WTC11 (cell line): ENCODE measurements at regions not wholly inside any gene's neighbourhood (a gene's known extent, or its start where the extent isn't known, plus 50 kb on each side); places are given as distances from the start of the nearest gene placed in this dataset.
A peak's percentile ranks its signal among the peaks of the same experiment; 100 is the strongest.

Source experiments
- ATAC-seq: fragments of 200-7000 bp; cut with Tn5 transposase; 2 replicates; pipeline ENCODE4 v1.10.0; 2021; ENCODE audit warnings: mild to moderate bottlenecking, moderate library complexity
- CTCF ChIA-PET: fragments of 300-600 bp; sonication (Branson Sonifier 250); formaldehyde crosslinking; loops from one replicate; lab custom pipeline; 2021; ENCODE audit warnings: antibody characterized with exemption; lab: Charles Lee
- POLR2A ChIA-PET: fragments of 350-600 bp; sonication (Branson Sonifier 250); formaldehyde crosslinking; loops from one replicate; lab custom pipeline; 2021; ENCODE audit warnings: antibody characterized with exemption; lab: Charles Lee
- DNase-seq: peaks from one replicate; pipeline ENCODE4 v3.0.0; 2021; ENCODE audit warnings: low spot score
- H3K27ac Mint-ChIP-seq: 2 replicates; pipeline ENCODE4 v1.8.0; 2021; ENCODE audit warnings: mixed read lengths
- H3K27me3 Mint-ChIP-seq: 2 replicates; pipeline ENCODE4 v1.8.0; 2021; ENCODE audit warnings: low read depth, mild to moderate bottlenecking, moderate library complexity, mixed read lengths
- H3K36me3 Mint-ChIP-seq: 2 replicates; pipeline ENCODE4 v1.8.0; 2021; ENCODE audit warnings: mixed read lengths
- H3K4me1 Mint-ChIP-seq: 2 replicates; pipeline ENCODE4 v1.8.0; 2022; ENCODE audit warnings: mixed read lengths
- H3K4me3 Mint-ChIP-seq: 2 replicates; pipeline ENCODE4 v1.8.0; 2021; ENCODE audit warnings: mild to moderate bottlenecking, moderate library complexity, mixed read lengths
- H3K9me3 Mint-ChIP-seq: 2 replicates; pipeline ENCODE4 v1.8.0; 2021; ENCODE audit warnings: mixed read lengths
- CBFB ChIP-seq: sonication (generic); formaldehyde crosslinking; IDR thresholded peaks from 2 replicates; pipeline ENCODE4 v1.8.1; 2022; ENCODE audit warnings: mild to moderate bottlenecking, low read depth, missing genetic modification reagents
- IRF2 ChIP-seq: sonication (generic); formaldehyde crosslinking; IDR thresholded peaks from 2 replicates; pipeline ENCODE4 v1.8.0; 2022; ENCODE audit warnings: low read depth, missing genetic modification reagents, borderline replicate concordance
- RELA ChIP-seq: sonication (generic); formaldehyde crosslinking; IDR thresholded peaks from 2 replicates; pipeline ENCODE4 v1.8.1; 2022; ENCODE audit warnings: missing genetic modification reagents, mild to moderate bottlenecking, borderline replicate concordance
- SMAD3 ChIP-seq: sonication (generic); formaldehyde crosslinking; IDR thresholded peaks from 2 replicates; pipeline ENCODE4 v1.8.0; 2022; ENCODE audit warnings: missing genetic modification reagents, mild to moderate bottlenecking, borderline replicate concordance
- ZBTB21 ChIP-seq: sonication (generic); formaldehyde crosslinking; IDR thresholded peaks from 2 replicates; pipeline ENCODE4 v1.8.1; 2023; ENCODE audit warnings: mild to moderate bottlenecking, missing genetic modification reagents, borderline replicate concordance
- ZNF219 ChIP-seq: sonication (generic); formaldehyde crosslinking; IDR thresholded peaks from 2 replicates; pipeline ENCODE4 v1.8.0; 2023; ENCODE audit warnings: missing genetic modification reagents, mild to moderate bottlenecking, borderline replicate concordance
- ZNF671 ChIP-seq: fragments of 250-450 bp; sonication (Bioruptor Pico); IDR thresholded peaks from 2 replicates; pipeline ENCODE4 v1.8.0; 2021; ENCODE audit warnings: mild to moderate bottlenecking
- TF ChIP-seq, protein P1 (sequence below): sonication (generic); formaldehyde crosslinking; IDR thresholded peaks from 2 replicates; pipeline ENCODE4 v1.8.0; 2022; ENCODE audit warnings: mild to moderate bottlenecking, missing genetic modification reagents
- TF ChIP-seq, protein P2 (sequence below): sonication (generic); formaldehyde crosslinking; IDR thresholded peaks from 2 replicates; pipeline ENCODE4 v1.8.1; 2023; ENCODE audit warnings: mild to moderate bottlenecking, moderate library complexity, missing genetic modification reagents
- TF ChIP-seq, protein P3 (sequence below): sonication (generic); formaldehyde crosslinking; IDR thresholded peaks from 2 replicates; pipeline ENCODE4 v1.8.1; 2023; ENCODE audit warnings: mild to moderate bottlenecking, missing genetic modification reagents, borderline replicate concordance
- TF ChIP-seq, protein P4 (sequence below): sonication (generic); formaldehyde crosslinking; IDR thresholded peaks from 2 replicates; pipeline ENCODE4 v1.8.1; 2023; ENCODE audit warnings: mild to moderate bottlenecking, missing genetic modification reagents, moderate library complexity
- TF ChIP-seq, protein P5 (sequence below): sonication (generic); formaldehyde crosslinking; IDR thresholded peaks from 2 replicates; pipeline ENCODE4 v1.8.1; 2022; ENCODE audit warnings: mild to moderate bottlenecking, missing genetic modification reagents, moderate library complexity, borderline replicate concordance
- TF ChIP-seq, protein P6 (sequence below): fragments of 250-450 bp; sonication (Bioruptor Pico); IDR thresholded peaks from 2 replicates; pipeline ENCODE4 v1.9.0; 2021; ENCODE audit warnings: mild to moderate bottlenecking
- TF ChIP-seq, protein P7 (sequence below): fragments of 250-450 bp; sonication (Bioruptor Pico); IDR thresholded peaks from 2 replicates; pipeline ENCODE4 v1.9.0; 2021; ENCODE audit warnings: mild to moderate bottlenecking, borderline replicate concordance
- TF ChIP-seq, protein P8 (sequence below): fragments of 250-450 bp; sonication (Bioruptor Pico); IDR thresholded peaks from 2 replicates; pipeline ENCODE4 v1.9.0; 2021; ENCODE audit warnings: mild to moderate bottlenecking

DNA sequence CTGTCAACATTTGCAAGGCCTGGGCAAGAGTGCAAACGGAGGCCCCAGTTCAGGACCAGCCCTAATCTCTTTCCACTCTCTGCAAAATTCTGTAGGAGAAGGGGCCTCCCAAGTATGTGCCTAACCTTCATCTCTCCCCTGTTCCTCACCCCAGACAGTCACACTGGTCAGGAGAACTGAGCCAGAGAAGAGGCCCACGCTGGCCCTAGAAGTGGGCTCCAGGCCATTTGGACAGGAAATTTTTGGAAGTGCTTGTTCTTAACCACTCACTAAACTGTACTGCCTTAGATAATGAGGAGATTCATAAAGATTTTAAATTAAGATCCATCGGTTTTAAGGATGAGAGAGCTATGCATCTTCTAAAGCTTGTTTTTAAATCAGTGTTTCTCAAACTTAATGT, 129.7 kb upstream of the ADGRL2 start:
- no peaks in the 10 kb centered on the region for H3K36me3 Mint-ChIP-seq
- CTCF ChIA-PET = no interaction called here
- no peaks in the 10 kb centered on the region for H3K27me3 Mint-ChIP-seq
- no peak for ATAC-seq
- no peak overlapping the region for H3K4me3 Mint-ChIP-seq
- no peak for DNase-seq
- POLR2A ChIA-PET = no interaction called here
- H3K9me3 Mint-ChIP-seq = peaks cover 7% of the 10 kb centered on the region; the same call in 1 of the 2 replicates
- H3K27ac Mint-ChIP-seq = no peak overlapping the region
- TF ChIP-seq, protein P1, sequence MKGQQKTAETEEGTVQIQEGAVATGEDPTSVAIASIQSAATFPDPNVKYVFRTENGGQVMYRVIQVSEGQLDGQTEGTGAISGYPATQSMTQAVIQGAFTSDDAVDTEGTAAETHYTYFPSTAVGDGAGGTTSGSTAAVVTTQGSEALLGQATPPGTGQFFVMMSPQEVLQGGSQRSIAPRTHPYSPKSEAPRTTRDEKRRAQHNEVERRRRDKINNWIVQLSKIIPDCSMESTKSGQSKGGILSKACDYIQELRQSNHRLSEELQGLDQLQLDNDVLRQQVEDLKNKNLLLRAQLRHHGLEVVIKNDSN (CRISPR knock-in tag) = no peak
- TF ChIP-seq SMAD3 (CRISPR knock-in tag) (no peak), IRF2 (no peak), ZNF671 (CRISPR knock-in tag) (no peak), ZBTB21 (CRISPR knock-in tag) (no peak)
- TF ChIP-seq, protein P2, sequence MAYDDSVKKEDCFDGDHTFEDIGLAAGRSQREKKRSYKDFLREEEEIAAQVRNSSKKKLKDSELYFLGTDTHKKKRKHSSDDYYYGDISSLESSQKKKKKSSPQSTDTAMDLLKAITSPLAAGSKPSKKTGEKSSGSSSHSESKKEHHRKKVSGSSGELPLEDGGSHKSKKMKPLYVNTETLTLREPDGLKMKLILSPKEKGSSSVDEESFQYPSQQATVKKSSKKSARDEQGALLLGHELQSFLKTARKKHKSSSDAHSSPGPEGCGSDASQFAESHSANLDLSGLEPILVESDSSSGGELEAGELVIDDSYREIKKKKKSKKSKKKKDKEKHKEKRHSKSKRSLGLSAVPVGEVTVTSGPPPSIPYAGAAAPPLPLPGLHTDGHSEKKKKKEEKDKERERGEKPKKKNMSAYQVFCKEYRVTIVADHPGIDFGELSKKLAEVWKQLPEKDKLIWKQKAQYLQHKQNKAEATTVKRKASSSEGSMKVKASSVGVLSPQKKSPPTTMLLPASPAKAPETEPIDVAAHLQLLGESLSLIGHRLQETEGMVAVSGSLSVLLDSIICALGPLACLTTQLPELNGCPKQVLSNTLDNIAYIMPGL (CRISPR knock-in tag) = no peak
- TF ChIP-seq, protein P3, sequence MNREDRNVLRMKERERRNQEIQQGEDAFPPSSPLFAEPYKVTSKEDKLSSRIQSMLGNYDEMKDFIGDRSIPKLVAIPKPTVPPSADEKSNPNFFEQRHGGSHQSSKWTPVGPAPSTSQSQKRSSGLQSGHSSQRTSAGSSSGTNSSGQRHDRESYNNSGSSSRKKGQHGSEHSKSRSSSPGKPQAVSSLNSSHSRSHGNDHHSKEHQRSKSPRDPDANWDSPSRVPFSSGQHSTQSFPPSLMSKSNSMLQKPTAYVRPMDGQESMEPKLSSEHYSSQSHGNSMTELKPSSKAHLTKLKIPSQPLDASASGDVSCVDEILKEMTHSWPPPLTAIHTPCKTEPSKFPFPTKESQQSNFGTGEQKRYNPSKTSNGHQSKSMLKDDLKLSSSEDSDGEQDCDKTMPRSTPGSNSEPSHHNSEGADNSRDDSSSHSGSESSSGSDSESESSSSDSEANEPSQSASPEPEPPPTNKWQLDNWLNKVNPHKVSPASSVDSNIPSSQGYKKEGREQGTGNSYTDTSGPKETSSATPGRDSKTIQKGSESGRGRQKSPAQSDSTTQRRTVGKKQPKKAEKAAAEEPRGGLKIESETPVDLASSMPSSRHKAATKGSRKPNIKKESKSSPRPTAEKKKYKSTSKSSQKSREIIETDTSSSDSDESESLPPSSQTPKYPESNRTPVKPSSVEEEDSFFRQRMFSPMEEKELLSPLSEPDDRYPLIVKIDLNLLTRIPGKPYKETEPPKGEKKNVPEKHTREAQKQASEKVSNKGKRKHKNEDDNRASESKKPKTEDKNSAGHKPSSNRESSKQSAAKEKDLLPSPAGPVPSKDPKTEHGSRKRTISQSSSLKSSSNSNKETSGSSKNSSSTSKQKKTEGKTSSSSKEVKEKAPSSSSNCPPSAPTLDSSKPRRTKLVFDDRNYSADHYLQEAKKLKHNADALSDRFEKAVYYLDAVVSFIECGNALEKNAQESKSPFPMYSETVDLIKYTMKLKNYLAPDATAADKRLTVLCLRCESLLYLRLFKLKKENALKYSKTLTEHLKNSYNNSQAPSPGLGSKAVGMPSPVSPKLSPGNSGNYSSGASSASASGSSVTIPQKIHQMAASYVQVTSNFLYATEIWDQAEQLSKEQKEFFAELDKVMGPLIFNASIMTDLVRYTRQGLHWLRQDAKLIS (CRISPR knock-in tag) = no peak
- TF ChIP-seq, protein P4, sequence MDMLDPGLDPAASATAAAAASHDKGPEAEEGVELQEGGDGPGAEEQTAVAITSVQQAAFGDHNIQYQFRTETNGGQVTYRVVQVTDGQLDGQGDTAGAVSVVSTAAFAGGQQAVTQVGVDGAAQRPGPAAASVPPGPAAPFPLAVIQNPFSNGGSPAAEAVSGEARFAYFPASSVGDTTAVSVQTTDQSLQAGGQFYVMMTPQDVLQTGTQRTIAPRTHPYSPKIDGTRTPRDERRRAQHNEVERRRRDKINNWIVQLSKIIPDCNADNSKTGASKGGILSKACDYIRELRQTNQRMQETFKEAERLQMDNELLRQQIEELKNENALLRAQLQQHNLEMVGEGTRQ = no peak
- peaks cover 23% of the 10 kb centered on the region for H3K4me1 Mint-ChIP-seq

DNA sequence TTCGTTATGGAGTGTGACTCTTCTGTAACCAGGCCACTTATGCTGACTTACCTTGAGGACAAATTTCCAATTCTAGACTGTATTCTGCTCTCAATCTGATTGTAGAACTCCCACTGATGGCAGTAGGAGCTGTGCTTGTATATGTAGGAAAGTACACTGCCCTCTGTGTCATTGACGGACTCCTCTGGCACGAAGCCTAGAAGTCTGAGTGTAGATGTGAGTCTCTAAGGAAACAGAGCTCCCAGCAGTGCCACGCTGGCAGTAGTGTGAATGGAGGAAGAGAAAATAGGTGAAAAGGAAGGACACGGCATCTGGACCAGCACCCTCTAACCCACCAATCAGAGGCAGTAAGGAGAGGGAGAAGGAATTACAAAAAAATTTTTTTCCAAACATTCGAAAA, 130.4 kb upstream of the ADGRL2 start:
- no peak for DNase-seq
- CTCF ChIA-PET = no interaction called here
- Mint-ChIP-seq H3K4me3 (no peak overlapping the region), H3K9me3 (peaks cover 7% of the 10 kb centered on the region; the same call in 1 of the 2 replicates), H3K27me3 (no peaks in the 10 kb centered on the region), H3K4me1 (peaks cover 29% of the 10 kb centered on the region), H3K36me3 (no peaks in the 10 kb centered on the region), H3K27ac (peak overlapping the region; percentile 35; the same call in 1 of the 2 replicates)
- POLR2A ChIA-PET = no interaction called here
- TF ChIP-seq, protein P5, sequence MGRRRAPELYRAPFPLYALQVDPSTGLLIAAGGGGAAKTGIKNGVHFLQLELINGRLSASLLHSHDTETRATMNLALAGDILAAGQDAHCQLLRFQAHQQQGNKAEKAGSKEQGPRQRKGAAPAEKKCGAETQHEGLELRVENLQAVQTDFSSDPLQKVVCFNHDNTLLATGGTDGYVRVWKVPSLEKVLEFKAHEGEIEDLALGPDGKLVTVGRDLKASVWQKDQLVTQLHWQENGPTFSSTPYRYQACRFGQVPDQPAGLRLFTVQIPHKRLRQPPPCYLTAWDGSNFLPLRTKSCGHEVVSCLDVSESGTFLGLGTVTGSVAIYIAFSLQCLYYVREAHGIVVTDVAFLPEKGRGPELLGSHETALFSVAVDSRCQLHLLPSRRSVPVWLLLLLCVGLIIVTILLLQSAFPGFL (CRISPR knock-in tag) = no peak
- TF ChIP-seq RELA (CRISPR knock-in tag) = no peak
- ATAC-seq = no peak

DNA sequence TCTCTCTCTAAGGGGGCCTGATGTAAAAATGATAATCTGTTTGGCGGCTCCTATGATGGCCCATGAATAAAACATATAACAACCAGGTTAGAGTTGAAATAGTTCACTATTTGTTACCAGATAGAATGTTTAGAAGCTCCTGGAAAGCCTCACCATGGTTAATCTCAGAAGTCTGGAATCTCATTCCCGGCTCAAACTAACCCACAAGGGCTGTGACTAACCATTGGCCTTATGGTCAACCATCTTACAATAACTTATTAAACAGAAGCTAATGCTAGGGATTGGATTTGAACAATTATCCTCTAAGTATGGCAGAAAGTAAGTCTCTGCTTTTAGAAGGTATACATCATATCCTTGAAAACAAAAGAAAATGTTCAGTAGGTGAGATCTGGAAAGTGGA, 134.1 kb upstream of the ADGRL2 start:
- Mint-ChIP-seq H3K9me3 (peaks cover 7% of the 10 kb centered on the region; the same call in 1 of the 2 replicates), H3K27me3 (no peaks in the 10 kb centered on the region), H3K36me3 (no peaks in the 10 kb centered on the region), H3K27ac (peak overlapping the region; percentile 77), H3K4me1 (peaks cover 49% of the 10 kb centered on the region), H3K4me3 (no peak overlapping the region)
- ATAC-seq = no peak
- CTCF ChIA-PET = no interaction called here
- POLR2A ChIA-PET = no interaction called here
- DNase-seq = no peak
- TF ChIP-seq, protein P6, sequence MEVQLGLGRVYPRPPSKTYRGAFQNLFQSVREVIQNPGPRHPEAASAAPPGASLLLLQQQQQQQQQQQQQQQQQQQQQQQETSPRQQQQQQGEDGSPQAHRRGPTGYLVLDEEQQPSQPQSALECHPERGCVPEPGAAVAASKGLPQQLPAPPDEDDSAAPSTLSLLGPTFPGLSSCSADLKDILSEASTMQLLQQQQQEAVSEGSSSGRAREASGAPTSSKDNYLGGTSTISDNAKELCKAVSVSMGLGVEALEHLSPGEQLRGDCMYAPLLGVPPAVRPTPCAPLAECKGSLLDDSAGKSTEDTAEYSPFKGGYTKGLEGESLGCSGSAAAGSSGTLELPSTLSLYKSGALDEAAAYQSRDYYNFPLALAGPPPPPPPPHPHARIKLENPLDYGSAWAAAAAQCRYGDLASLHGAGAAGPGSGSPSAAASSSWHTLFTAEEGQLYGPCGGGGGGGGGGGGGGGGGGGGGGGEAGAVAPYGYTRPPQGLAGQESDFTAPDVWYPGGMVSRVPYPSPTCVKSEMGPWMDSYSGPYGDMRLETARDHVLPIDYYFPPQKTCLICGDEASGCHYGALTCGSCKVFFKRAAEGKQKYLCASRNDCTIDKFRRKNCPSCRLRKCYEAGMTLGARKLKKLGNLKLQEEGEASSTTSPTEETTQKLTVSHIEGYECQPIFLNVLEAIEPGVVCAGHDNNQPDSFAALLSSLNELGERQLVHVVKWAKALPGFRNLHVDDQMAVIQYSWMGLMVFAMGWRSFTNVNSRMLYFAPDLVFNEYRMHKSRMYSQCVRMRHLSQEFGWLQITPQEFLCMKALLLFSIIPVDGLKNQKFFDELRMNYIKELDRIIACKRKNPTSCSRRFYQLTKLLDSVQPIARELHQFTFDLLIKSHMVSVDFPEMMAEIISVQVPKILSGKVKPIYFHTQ (CRISPR knock-in tag) = no peak
- TF ChIP-seq, protein P7, sequence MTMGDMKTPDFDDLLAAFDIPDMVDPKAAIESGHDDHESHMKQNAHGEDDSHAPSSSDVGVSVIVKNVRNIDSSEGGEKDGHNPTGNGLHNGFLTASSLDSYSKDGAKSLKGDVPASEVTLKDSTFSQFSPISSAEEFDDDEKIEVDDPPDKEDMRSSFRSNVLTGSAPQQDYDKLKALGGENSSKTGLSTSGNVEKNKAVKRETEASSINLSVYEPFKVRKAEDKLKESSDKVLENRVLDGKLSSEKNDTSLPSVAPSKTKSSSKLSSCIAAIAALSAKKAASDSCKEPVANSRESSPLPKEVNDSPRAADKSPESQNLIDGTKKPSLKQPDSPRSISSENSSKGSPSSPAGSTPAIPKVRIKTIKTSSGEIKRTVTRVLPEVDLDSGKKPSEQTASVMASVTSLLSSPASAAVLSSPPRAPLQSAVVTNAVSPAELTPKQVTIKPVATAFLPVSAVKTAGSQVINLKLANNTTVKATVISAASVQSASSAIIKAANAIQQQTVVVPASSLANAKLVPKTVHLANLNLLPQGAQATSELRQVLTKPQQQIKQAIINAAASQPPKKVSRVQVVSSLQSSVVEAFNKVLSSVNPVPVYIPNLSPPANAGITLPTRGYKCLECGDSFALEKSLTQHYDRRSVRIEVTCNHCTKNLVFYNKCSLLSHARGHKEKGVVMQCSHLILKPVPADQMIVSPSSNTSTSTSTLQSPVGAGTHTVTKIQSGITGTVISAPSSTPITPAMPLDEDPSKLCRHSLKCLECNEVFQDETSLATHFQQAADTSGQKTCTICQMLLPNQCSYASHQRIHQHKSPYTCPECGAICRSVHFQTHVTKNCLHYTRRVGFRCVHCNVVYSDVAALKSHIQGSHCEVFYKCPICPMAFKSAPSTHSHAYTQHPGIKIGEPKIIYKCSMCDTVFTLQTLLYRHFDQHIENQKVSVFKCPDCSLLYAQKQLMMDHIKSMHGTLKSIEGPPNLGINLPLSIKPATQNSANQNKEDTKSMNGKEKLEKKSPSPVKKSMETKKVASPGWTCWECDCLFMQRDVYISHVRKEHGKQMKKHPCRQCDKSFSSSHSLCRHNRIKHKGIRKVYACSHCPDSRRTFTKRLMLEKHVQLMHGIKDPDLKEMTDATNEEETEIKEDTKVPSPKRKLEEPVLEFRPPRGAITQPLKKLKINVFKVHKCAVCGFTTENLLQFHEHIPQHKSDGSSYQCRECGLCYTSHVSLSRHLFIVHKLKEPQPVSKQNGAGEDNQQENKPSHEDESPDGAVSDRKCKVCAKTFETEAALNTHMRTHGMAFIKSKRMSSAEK (CRISPR knock-in tag) = no peak
- TF ChIP-seq, protein P8, sequence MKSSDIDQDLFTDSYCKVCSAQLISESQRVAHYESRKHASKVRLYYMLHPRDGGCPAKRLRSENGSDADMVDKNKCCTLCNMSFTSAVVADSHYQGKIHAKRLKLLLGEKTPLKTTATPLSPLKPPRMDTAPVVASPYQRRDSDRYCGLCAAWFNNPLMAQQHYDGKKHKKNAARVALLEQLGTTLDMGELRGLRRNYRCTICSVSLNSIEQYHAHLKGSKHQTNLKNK (CRISPR knock-in tag) = no peak
- TF ChIP-seq CBFB (no peak), ZNF219 (CRISPR knock-in tag) (no peak)
